ENCODE measurements at regions not wholly inside any gene's neighbourhood (a gene's known extent, or its start where the extent isn't known, plus 50 kb on each side); places are given as distances from the start of the nearest gene placed in this dataset.

DNA sequence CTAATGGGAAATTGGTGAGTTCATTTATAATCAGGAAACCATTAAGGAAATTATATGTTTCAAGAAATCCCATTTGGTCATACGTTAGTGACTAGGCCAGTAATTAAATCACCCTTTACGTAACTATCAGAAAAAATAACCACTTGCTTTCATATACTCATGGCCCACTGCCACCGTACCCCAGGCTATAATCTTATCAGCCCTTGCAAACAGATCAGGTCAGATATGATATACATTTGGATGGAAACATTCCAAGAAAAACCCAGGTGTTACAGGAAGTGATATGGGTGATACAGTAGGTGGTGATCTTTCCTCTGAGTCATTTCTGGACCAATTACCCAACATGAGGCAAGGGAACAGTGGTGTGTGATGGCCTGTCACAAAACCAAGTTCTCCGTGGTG is 481.0 kb upstream of the SEMA3A start:
- TF ChIP-seq, protein P1, sequence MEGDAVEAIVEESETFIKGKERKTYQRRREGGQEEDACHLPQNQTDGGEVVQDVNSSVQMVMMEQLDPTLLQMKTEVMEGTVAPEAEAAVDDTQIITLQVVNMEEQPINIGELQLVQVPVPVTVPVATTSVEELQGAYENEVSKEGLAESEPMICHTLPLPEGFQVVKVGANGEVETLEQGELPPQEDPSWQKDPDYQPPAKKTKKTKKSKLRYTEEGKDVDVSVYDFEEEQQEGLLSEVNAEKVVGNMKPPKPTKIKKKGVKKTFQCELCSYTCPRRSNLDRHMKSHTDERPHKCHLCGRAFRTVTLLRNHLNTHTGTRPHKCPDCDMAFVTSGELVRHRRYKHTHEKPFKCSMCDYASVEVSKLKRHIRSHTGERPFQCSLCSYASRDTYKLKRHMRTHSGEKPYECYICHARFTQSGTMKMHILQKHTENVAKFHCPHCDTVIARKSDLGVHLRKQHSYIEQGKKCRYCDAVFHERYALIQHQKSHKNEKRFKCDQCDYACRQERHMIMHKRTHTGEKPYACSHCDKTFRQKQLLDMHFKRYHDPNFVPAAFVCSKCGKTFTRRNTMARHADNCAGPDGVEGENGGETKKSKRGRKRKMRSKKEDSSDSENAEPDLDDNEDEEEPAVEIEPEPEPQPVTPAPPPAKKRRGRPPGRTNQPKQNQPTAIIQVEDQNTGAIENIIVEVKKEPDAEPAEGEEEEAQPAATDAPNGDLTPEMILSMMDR (IDR thresholded peaks at IDR 0.05; ENCODE audit: borderline replicate concordance, extremely low read depth, low read length, poor library complexity, severe bottlenecking) = no peak
- TF ChIP-seq EZH2 (IDR thresholded peaks at IDR 0.05; ENCODE audit: borderline replicate concordance, low read depth, low read length, severe bottlenecking) = no peak
- Histone ChIP-seq H2AFZ (ENCODE audit: low read depth, low read length) (no peak overlapping the region), H3K9me3 (ENCODE audit: insufficient read depth, low read length, severe bottlenecking) (no peaks in the 10 kb centered on the region), H3K27ac (ENCODE audit: low read length) (no peak overlapping the region), H3K79me2 (ENCODE audit: insufficient read depth, low read length) (no peaks in the 10 kb centered on the region), H4K20me1 (ENCODE audit: insufficient read depth, low read length) (no peaks in the 10 kb centered on the region), H3K27me3 (ENCODE audit: insufficient read depth, low read length, poor library complexity) (no peaks in the 10 kb centered on the region), H3K9ac (ENCODE audit: low read depth, low read length) (no peak overlapping the region), H3K4me1 (ENCODE audit: insufficient read depth, low read length) (no peaks in the 10 kb centered on the region), H3K4me3 (ENCODE audit: low read depth in 1 of 2, low read length in 2 of 2) (no peak overlapping the region), H3K4me2 (ENCODE audit: insufficient read depth, low read length) (no peak overlapping the region), H3K36me3 (ENCODE audit: insufficient read depth, low read length) (no peaks in the 10 kb centered on the region)
- ATAC-seq (ENCODE audit: insufficient read depth, low read depth) (no peak), DNase-seq (no peak)

- H2AFZ ChIP-seq (ENCODE audit: low read depth, low read length) = no peak overlapping the region
- H3K4me1 ChIP-seq (ENCODE audit: insufficient read depth, low read length) = no peaks in the 10 kb centered on the region
- H3K36me3 ChIP-seq (ENCODE audit: insufficient read depth, low read length) = no peaks in the 10 kb centered on the region
- no peaks in the 10 kb centered on the region for H4K20me1 ChIP-seq (ENCODE audit: insufficient read depth, low read length)
- H3K4me3 ChIP-seq (ENCODE audit: low read depth in 1 of 2, low read length in 2 of 2) = no peak overlapping the region
- DNase-seq (no peak), ATAC-seq (ENCODE audit: insufficient read depth, low read depth) (no peak)
- H3K27me3 ChIP-seq (ENCODE audit: insufficient read depth, low read length, poor library complexity) = no peaks in the 10 kb centered on the region
- TF ChIP-seq EZH2 (IDR thresholded peaks at IDR 0.05; ENCODE audit: borderline replicate concordance, low read depth, low read length, severe bottlenecking) = no peak
- TF ChIP-seq, protein P1 (IDR thresholded peaks at IDR 0.05; ENCODE audit: borderline replicate concordance, extremely low read depth, low read length, poor library complexity, severe bottlenecking) = no peak
- H3K9me3 ChIP-seq (ENCODE audit: insufficient read depth, low read length, severe bottlenecking) = no peaks in the 10 kb centered on the region
- H3K79me2 ChIP-seq (ENCODE audit: insufficient read depth, low read length) = no peaks in the 10 kb centered on the region
- H3K9ac ChIP-seq (ENCODE audit: low read depth, low read length) = no peak overlapping the region
- H3K4me2 ChIP-seq (ENCODE audit: insufficient read depth, low read length) = no peak overlapping the region
- no peak overlapping the region for H3K27ac ChIP-seq (ENCODE audit: low read length)
Observed at GRCh38 chr7:84674236-84674913, 479.8 kb upstream of the SEMA3A start.

DNA sequence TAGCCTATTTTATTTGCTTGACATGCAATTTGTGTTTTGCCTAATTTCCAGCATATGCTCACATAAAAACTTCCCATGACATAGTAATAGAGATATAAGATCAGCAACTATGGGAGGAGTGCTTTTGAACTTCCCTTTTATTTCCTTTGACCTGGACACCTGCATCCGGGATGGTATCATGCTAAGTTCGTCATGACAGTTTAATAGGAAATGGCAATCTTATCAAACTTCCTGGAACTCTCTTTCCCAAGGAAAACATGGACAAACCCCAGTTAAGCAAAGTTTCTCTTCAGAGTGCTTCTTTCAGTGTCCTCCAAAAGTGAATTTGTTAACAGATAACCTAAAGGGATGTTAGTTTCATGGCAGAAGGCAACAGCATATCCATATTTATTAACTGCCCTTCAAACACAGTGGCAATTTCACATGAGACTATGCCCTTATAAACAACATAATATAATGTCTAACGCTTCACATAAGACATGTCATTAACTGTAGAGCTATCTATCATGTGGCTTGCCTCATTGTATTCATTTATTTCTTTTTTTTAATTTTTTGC is 474.7 kb upstream of the SEMA3A start:
- Histone ChIP-seq H3K27me3 (ENCODE audit: insufficient read depth, low read length, poor library complexity) (no peaks in the 10 kb centered on the region), H3K9me3 (ENCODE audit: insufficient read depth, low read length, severe bottlenecking) (no peaks in the 10 kb centered on the region), H3K4me1 (ENCODE audit: insufficient read depth, low read length) (peaks cover 5% of the 10 kb centered on the region; the same call in 1 of the 2 replicates), H3K4me3 (ENCODE audit: low read depth in 1 of 2, low read length in 2 of 2) (no peak overlapping the region), H3K27ac (ENCODE audit: low read length) (no peak overlapping the region), H3K4me2 (ENCODE audit: insufficient read depth, low read length) (no peak overlapping the region), H3K36me3 (ENCODE audit: insufficient read depth, low read length) (no peaks in the 10 kb centered on the region), H4K20me1 (ENCODE audit: insufficient read depth, low read length) (no peaks in the 10 kb centered on the region), H3K9ac (ENCODE audit: low read depth, low read length) (no peak overlapping the region), H3K79me2 (ENCODE audit: insufficient read depth, low read length) (no peaks in the 10 kb centered on the region), H2AFZ (ENCODE audit: low read depth, low read length) (no peak overlapping the region)
- ATAC-seq (ENCODE audit: insufficient read depth, low read depth) = no peak
- TF ChIP-seq, protein P1 (IDR thresholded peaks at IDR 0.05; ENCODE audit: borderline replicate concordance, extremely low read depth, low read length, poor library complexity, severe bottlenecking) = no peak
- no peak for TF ChIP-seq EZH2 (IDR thresholded peaks at IDR 0.05; ENCODE audit: borderline replicate concordance, low read depth, low read length, severe bottlenecking)
- no peak for DNase-seq

Data from DND-41 (cell line).